ENCODE measurements at regions not wholly inside any gene's neighbourhood (a gene's known extent, or its start where the extent isn't known, plus 50 kb on each side); places are given as distances from the start of the nearest gene placed in this dataset.

GRCh38 chr16:6574146-6574545 lies 758.5 kb upstream of the RBFOX1 start:
- TF ChIP-seq EZH2 (IDR thresholded peaks at IDR 0.05; ENCODE audit: insufficient read depth, poor library complexity, severe bottlenecking), result no peak
- no peak for TF ChIP-seq EZH2phosphoT487 (IDR thresholded peaks at IDR 0.05; ENCODE audit: insufficient read depth, low read depth)

Measured in GM23248 (cell line).